Mucosa of descending colon (tissue), 3 donors: ENCODE measurements at regions not wholly inside any gene's neighbourhood (a gene's known extent, or its start where the extent isn't known, plus 50 kb on each side); places are given as distances from the start of the nearest gene placed in this dataset.

Experiments
- ATAC-seq: fragments of 200-7000 bp; cut with Tn5 transposase; one replicate; pipeline ENCODE4 v1.9.1; 2020; ENCODE audit warnings: mild to moderate bottlenecking, moderate library complexity
- DNase-seq, 3 donors: peaks; one replicate each; pipeline ENCODE4 v3.0.0-alpha.2; 2020
- H3K36me3 ChIP-seq: fragments of 200-600 bp; one replicate; pipeline ENCODE4 v1.8.0; 2021; ENCODE audit warnings: low read depth, mild to moderate bottlenecking
- H3K4me1 ChIP-seq: fragments of 200-600 bp; one replicate; pipeline ENCODE4 v1.8.0; 2021; ENCODE audit warnings: low read depth, mild to moderate bottlenecking
- H3K4me3 ChIP-seq: fragments of 200-600 bp; one replicate; pipeline ENCODE4 v1.8.0; 2021; ENCODE audit warnings: mild to moderate bottlenecking
- H3K9me3 ChIP-seq: fragments of 200-600 bp; one replicate; pipeline ENCODE4 v1.8.0; 2021; ENCODE audit warnings: mild to moderate bottlenecking
- CTCF ChIP-seq: fragments of 200-600 bp; IDR thresholded peaks from one replicate; pipeline ENCODE4 v1.8.0; 2022; ENCODE audit warnings: antibody characterized with exemption, mild to moderate bottlenecking
- intact Hi-C, 2 donors: fragments of 100-400 bp; cut with DNase I in 1 of 2; cut with micrococcal nuclease in 1 of 2; formaldehyde crosslinking; loops; one replicate each; pipeline versions ENCODE4 v1.11.0 to v1.11.1; 2022; cut with DNase I, micrococcal nuclease
- donor health status: DM: no; HTN: no; CAD: no; lungs with moderate emphysema.
- donor health status: DM: no; HTN: no; CAD: no.
- donor health status: DM: no; HTN: yes; CAD: no.

GRCh38 chr10:110423650-110424049 lies 74.1 kb upstream of the DUSP5 start:
- Histone ChIP-seq H3K4me3 (no peak overlapping the region), H3K4me1 (peaks cover 4% of the 10 kb centered on the region), H3K36me3 (no peaks in the 10 kb centered on the region), H3K9me3 (no peaks in the 10 kb centered on the region)
- intact Hi-C loops: no loop called here
- no peak for TF ChIP-seq CTCF
- no peak for ATAC-seq
- no peak for DNase-seq

DNA sequence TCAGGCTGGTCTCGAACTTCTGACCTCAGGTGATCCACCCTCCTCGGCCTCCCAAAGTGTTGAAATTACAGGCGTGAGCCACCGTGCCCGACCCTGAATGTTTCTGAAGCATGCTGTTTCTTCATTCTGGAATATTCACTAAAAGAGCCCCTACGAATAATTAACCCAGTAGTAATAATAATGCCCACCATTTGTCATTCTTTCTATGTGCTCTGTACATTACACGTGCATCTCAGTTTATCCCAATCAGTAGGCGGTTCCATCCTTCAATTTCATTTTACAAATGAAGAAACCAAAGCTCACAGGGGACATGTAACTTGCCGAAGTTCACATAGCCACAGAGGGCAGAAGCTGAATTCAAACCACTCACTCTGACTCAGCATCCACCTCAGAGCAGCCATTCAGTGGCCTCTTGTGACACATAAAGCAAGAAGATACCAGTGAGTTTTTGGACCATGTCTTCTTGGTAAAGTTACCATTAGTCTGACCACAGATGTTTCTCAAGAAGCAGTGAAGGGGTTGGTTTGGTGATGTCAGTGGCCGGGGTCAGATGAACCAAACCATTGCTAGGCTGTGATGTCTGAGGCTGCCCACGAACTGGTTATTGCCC lies 71.9 kb upstream of the DUSP5 start:
- intact Hi-C loops: no loop called here
- TF ChIP-seq CTCF: no peak
- peak; percentile 48 for ATAC-seq

DNA sequence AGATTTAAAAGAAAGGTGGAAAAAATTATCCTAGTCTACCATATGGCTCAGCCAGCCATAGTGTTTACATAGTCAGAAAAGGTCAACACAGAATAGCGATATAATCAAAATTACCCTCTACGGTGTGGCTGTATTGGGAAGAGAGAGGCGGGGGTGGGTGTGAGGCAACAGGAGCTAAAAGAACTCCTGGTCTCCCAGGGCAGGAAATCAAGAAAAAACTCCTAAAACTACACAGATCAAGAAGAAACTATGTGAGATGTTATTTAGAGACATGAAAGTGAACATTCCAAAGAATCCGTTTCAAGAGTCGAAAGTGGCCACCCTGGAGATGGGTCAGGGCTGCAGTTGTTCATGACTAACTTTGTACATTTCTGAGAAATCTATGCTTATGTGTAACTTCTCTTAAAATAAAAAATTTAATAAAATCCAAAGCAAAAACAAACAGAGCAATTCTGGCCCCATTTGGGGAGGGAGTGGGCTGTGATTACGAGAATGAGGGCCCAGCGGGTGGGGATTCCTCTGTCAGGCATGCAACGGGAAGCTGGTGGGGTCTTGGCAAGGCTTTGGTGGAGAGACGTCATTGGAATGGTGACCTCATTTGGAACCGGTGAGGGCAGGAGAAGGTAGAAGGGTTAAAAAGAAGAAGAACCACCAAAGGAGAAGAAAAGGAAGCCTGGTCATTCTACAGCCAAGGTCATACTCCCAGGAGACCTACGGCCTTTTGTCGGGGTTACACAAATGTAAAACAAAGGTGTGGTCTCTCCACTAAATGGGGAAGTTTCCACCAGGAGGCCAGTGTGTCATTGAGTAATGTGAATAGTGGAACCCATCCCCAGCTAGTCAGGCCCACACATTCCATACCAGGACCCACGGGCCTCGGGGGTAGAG lies 71.2 kb upstream of the DUSP5 start:
- ATAC-seq: peak; percentile 79
- Histone ChIP-seq H3K9me3 (no peaks in the 10 kb centered on the region), H3K36me3 (no peaks in the 10 kb centered on the region), H3K4me1 (peaks cover 4% of the 10 kb centered on the region), H3K4me3 (no peak overlapping the region)
- TF ChIP-seq CTCF: no peak
- DNase-seq: no peak
- intact Hi-C loops: no loop called here

More for the DNA sequence above, 71.9 kb upstream of the DUSP5 start:
- no peak for DNase-seq
- H3K4me1 ChIP-seq: peaks cover 4% of the 10 kb centered on the region
- no peak overlapping the region for H3K4me3 ChIP-seq
- H3K36me3 ChIP-seq: no peaks in the 10 kb centered on the region
- no peaks in the 10 kb centered on the region for H3K9me3 ChIP-seq

GRCh38 chr10:110429301-110429700 lies 68.4 kb upstream of the DUSP5 start:
- Histone ChIP-seq H3K4me1 (peaks cover 4% of the 10 kb centered on the region), H3K9me3 (no peaks in the 10 kb centered on the region), H3K36me3 (no peaks in the 10 kb centered on the region), H3K4me3 (no peak overlapping the region)
- DNase-seq (no peak), ATAC-seq (peak; percentile 23)
- intact Hi-C loops: no loop called here
- TF ChIP-seq CTCF: no peak

DNA sequence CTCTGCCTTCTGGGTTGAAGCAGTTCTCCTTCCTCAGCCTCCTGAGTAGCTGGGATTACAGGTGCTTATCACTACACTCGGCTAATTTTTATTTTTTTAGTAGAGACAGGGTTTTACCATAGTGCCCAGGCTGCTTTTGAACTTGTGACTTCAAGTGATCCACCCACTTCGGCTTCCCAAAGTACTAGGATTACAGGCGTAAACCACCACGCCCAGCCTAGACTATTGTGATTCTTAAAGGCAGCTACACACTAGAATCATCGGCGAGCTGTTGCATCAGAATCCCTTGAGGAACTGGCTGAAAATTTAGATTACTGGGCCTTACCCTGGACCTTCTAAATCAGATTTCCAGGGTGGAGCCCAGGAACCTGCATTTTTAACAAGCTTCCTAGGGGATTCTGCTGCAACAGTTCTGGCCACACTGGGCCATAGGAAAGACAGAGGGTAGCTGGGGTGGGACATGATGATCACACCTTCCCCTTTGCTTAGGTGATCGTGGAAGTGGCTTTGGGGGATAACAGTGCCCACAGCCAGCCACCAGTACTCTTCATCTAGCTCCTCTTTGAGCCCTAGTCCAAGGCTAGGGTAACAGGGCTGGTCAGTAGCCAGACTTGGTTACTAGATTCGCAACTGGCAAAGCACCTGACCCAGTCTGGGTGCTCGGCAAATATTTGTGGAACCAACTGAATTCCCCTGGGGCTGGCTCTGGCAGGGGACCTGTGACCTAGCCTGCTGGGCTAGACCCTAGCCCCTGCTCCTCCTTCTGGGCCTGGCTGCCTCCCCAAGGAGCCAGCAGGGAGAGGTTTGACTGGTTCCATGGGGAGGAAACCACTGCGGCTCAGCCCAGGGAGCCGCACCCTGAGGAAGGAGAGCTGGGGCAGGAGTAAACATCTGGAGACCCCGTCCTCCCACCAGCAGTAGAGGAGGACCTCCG lies 67.1 kb upstream of the DUSP5 start:
- DNase-seq (no peak), ATAC-seq (peak; percentile 20)
- Histone ChIP-seq H3K4me1 (peaks cover 4% of the 10 kb centered on the region), H3K4me3 (no peak overlapping the region), H3K36me3 (no peaks in the 10 kb centered on the region), H3K9me3 (no peaks in the 10 kb centered on the region)
- intact Hi-C loops: no loop called here
- TF ChIP-seq CTCF: no peak
